Activated T-cell treated with anti-CD3 and anti-CD28 coated beads for 1 hour (primary cell): ENCODE measurements at regions not wholly inside any gene's neighbourhood (a gene's known extent, or its start where the extent isn't known, plus 50 kb on each side); places are given as distances from the start of the nearest gene placed in this dataset.
"Not testable (repeated sequence)": the region's sequence is repeated elsewhere in the genome, so short reads cannot be mapped to it uniquely, and the experiment has no call there.

Experiments used
- DNase-seq: peaks from one replicate; pipeline ENCODE4 v3.0.0-alpha.2; 2020; ENCODE audit warnings: low read depth

- DNase-seq, result no peak
Observed at GRCh38 chr2:2739231-2739795, 408.2 kb upstream of the MYT1L start.

GRCh38 chr2:2738684-2739083 is 407.6 kb upstream of the MYT1L start:
- DNase-seq, result no peak

GRCh38 chr2:2738276-2738675 is 407.2 kb upstream of the MYT1L start:
- no peak for DNase-seq

GRCh38 chr2:2735041-2735440 is 404.0 kb upstream of the MYT1L start:
- no peak for DNase-seq

GRCh38 chr2:2734308-2734707 is 403.2 kb upstream of the MYT1L start:
- DNase-seq, result no peak

GRCh38 chr2:2733818-2734217 is 402.7 kb upstream of the MYT1L start:
- DNase-seq, result no peak

- DNase-seq, result no peak
Observed at GRCh38 chr2:2732331-2733119, 401.4 kb upstream of the MYT1L start.

GRCh38 chr2:2731816-2732284 is 400.8 kb upstream of the MYT1L start:
- DNase-seq, result no peak

GRCh38 chr2:2731101-2731815 is 400.2 kb upstream of the MYT1L start:
- no peak for DNase-seq

GRCh38 chr2:2730301-2730833 is 399.3 kb upstream of the MYT1L start:
- no peak for DNase-seq

- DNase-seq, result no peak
Observed at GRCh38 chr2:2729246-2729645, 398.2 kb upstream of the MYT1L start.

GRCh38 chr2:2728635-2729034 is 397.6 kb upstream of the MYT1L start:
- DNase-seq, result no peak

- no peak for DNase-seq
Observed at GRCh38 chr2:2727876-2728511, 396.9 kb upstream of the MYT1L start.

- DNase-seq, result no peak
Observed at GRCh38 chr2:2726163-2726562, 395.1 kb upstream of the MYT1L start.

GRCh38 chr2:2723064-2723463 is 392.0 kb upstream of the MYT1L start:
- no peak for DNase-seq

GRCh38 chr2:2721296-2721835 is 390.3 kb upstream of the MYT1L start:
- no peak for DNase-seq

GRCh38 chr2:2720806-2721205 is 389.7 kb upstream of the MYT1L start:
- DNase-seq, result not testable (repeated sequence)

GRCh38 chr2:2720351-2720750 is 389.3 kb upstream of the MYT1L start:
- DNase-seq, result no peak

- DNase-seq, result no peak
Observed at GRCh38 chr2:2719781-2720180, 388.7 kb upstream of the MYT1L start.

- no peak for DNase-seq
Observed at GRCh38 chr2:2719015-2719414, 387.9 kb upstream of the MYT1L start.

GRCh38 chr2:2717406-2717805 is 386.3 kb upstream of the MYT1L start:
- DNase-seq, result no peak

GRCh38 chr2:2716771-2717170 is 385.7 kb upstream of the MYT1L start:
- DNase-seq, result no peak
